Calu3 (cell line): ENCODE measurements at regions not wholly inside any gene's neighbourhood (a gene's known extent, or its start where the extent isn't known, plus 50 kb on each side); places are given as distances from the start of the nearest gene placed in this dataset.

Experiments used
- BruUV-seq: library from RNA; stranded (reverse); fragments of 400-500 nt; replicated peaks from 2 replicates; lab custom pipeline; 2021; lab: Mats Ljungman, UMichigan
- CTCF ChIA-PET: fragments of 300-600 bp; sonication (Branson Sonifier 250); formaldehyde crosslinking; loops from one replicate; lab custom pipeline; 2022; ENCODE audit warnings: antibody characterized with exemption; lab: Charles Lee
- DNase-seq: peaks from one replicate; pipeline ENCODE4 v3.0.0; 2022
- H3K27ac Mint-ChIP-seq: one replicate; pipeline ENCODE4 v1.8.0; 2022; ENCODE audit warnings: mixed read lengths; ENCODE audit not compliant: unreplicated experiment
- H3K27me3 Mint-ChIP-seq: one replicate; pipeline ENCODE4 v1.8.0; 2022; ENCODE audit warnings: mixed read lengths; ENCODE audit not compliant: unreplicated experiment
- H3K36me3 Mint-ChIP-seq: one replicate; pipeline ENCODE4 v1.8.0; 2022; ENCODE audit warnings: mild to moderate bottlenecking, moderate library complexity, mixed read lengths; ENCODE audit not compliant: insufficient read depth, unreplicated experiment
- H3K4me1 Mint-ChIP-seq: one replicate; pipeline ENCODE4 v1.8.0; 2022; ENCODE audit warnings: mild to moderate bottlenecking, low read depth, mixed read lengths; ENCODE audit not compliant: unreplicated experiment
- H3K4me3 Mint-ChIP-seq: one replicate; pipeline ENCODE4 v1.8.0; 2022; ENCODE audit warnings: mild to moderate bottlenecking, low read depth, moderate library complexity, mixed read lengths; ENCODE audit not compliant: unreplicated experiment
- H3K9me3 Mint-ChIP-seq: one replicate; pipeline ENCODE4 v1.8.0; 2022; ENCODE audit warnings: low read depth, mixed read lengths; ENCODE audit not compliant: unreplicated experiment
- CTCF ChIP-seq: fragments of 200-600 bp; IDR thresholded peaks from one replicate; pipeline ENCODE4 v1.8.0; 2022; ENCODE audit warnings: antibody characterized with exemption; ENCODE audit not compliant: unreplicated experiment
- intact Hi-C: fragments of 100-400 bp; cut with micrococcal nuclease; formaldehyde crosslinking; loops from one replicate; pipeline ENCODE4 v1.10.0; 2022; ENCODE audit not compliant: unreplicated experiment

GRCh38 chr12:28711421-28711820 is 437.7 kb upstream of the FAR2 start:
- H3K36me3 Mint-ChIP-seq, result no peaks in the 10 kb centered on the region
- H3K27ac Mint-ChIP-seq, result no peak overlapping the region
- no peaks in the 10 kb centered on the region for H3K27me3 Mint-ChIP-seq
- no peaks in the 10 kb centered on the region for H3K9me3 Mint-ChIP-seq
- no peak for DNase-seq
- intact Hi-C loops, result no loop called here
- no peak overlapping the region for H3K4me3 Mint-ChIP-seq
- H3K4me1 Mint-ChIP-seq, result no peaks in the 10 kb centered on the region
- TF ChIP-seq CTCF, result no peak
- BruUV-seq, result no TSS peak
- CTCF ChIA-PET, result no interaction called here

- CTCF ChIA-PET, result no interaction called here
- intact Hi-C loops, result no loop called here
Observed at GRCh38 chr12:28742791-28743190, 406.3 kb upstream of the FAR2 start.

GRCh38 chr12:28746734-28747325 is 402.2 kb upstream of the FAR2 start:
- Mint-ChIP-seq H3K27me3 (no peaks in the 10 kb centered on the region), H3K9me3 (peaks cover 2% of the 10 kb centered on the region), H3K4me1 (no peaks in the 10 kb centered on the region), H3K36me3 (no peaks in the 10 kb centered on the region), H3K4me3 (no peak overlapping the region), H3K27ac (no peak overlapping the region)
- no peak for DNase-seq
- CTCF ChIA-PET, result interaction anchor here (0.5 kb wide), 1 partner anchor 45 kb away, joined by 3 read pairs; no protein-coding TSS in a partner anchor
- no TSS peak for BruUV-seq
- intact Hi-C loops, result no loop called here
- no peak for TF ChIP-seq CTCF

More at GRCh38 chr12:28742791-28743190, 406.3 kb upstream of the FAR2 start:
- no peak overlapping the region for H3K27ac Mint-ChIP-seq
- no peaks in the 10 kb centered on the region for H3K36me3 Mint-ChIP-seq
- H3K9me3 Mint-ChIP-seq, result no peaks in the 10 kb centered on the region
- TF ChIP-seq CTCF, result no peak
- H3K4me1 Mint-ChIP-seq, result no peaks in the 10 kb centered on the region
- no peak overlapping the region for H3K4me3 Mint-ChIP-seq
- no TSS peak for BruUV-seq
- no peak for DNase-seq
- H3K27me3 Mint-ChIP-seq, result no peaks in the 10 kb centered on the region

GRCh38 chr12:28750946-28751685 is 398.0 kb upstream of the FAR2 start:
- DNase-seq, result no peak
- no peaks in the 10 kb centered on the region for H3K36me3 Mint-ChIP-seq
- no TSS peak for BruUV-seq
- no peaks in the 10 kb centered on the region for H3K27me3 Mint-ChIP-seq
- H3K9me3 Mint-ChIP-seq, result peaks cover 6% of the 10 kb centered on the region
- H3K4me3 Mint-ChIP-seq, result no peak overlapping the region
- no peak for TF ChIP-seq CTCF
- CTCF ChIA-PET, result no interaction called here
- no peaks in the 10 kb centered on the region for H3K4me1 Mint-ChIP-seq
- no peak overlapping the region for H3K27ac Mint-ChIP-seq
- intact Hi-C loops, result no loop called here
